Stimulated activated CD4-positive, alpha-beta T cell treated with anti-CD3 and anti-CD28 coated beads, TNF-alpha, amount 100 ng/mL, for 48 hours (primary cell): ENCODE measurements at regions not wholly inside any gene's neighbourhood (a gene's known extent, or its start where the extent isn't known, plus 50 kb on each side); places are given as distances from the start of the nearest gene placed in this dataset.

Source experiments
- DNase-seq, 3 donors: peaks; one replicate each; pipeline ENCODE4 v3.0.0-alpha.2; 2020; ENCODE audit warnings: low read depth in 3 of 3

DNA sequence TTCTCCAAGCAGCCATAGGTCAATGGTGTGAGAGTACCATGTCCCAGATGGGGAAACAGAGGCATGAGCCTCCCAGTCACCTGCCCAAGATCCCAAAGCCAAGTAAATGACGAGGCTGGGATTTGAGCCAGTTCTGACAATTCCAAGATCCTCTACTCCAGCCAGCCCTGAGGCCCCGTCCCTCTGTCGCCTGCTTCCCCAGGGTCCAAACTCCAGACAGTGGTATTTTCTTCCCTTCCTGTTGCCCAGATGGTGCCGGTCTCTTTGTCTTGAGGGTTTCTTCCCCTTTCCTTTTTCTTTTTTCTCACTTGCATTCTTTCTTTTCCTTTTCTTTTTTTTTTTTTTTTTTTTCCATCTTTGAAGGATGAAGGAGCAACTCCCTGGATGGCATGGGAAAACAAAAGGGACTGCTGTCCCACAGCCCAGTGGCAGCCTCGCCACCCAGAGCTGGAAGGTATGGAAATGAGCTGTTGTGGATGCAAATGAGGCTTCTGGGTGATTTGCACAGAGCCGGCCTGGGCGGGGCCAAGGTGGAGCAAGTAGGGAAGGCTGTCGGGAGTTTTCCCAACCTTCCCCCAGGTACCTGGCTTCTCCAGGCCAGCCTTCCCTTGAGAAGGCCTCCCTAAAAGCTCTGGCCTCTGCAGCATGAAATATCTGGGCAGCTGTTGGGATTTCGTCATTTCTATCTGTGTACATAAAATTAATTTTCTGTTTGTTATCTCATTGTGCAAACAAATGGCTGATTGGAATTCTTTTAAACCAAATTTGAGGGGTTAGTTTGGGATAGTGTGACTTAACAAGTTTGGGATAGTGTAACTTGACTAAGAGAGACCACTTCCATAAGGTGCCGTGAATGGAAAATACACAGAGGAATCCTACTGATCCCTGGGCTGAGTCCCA is 146.8 kb downstream of the MN1 start:
- no peak for DNase-seq

DNA sequence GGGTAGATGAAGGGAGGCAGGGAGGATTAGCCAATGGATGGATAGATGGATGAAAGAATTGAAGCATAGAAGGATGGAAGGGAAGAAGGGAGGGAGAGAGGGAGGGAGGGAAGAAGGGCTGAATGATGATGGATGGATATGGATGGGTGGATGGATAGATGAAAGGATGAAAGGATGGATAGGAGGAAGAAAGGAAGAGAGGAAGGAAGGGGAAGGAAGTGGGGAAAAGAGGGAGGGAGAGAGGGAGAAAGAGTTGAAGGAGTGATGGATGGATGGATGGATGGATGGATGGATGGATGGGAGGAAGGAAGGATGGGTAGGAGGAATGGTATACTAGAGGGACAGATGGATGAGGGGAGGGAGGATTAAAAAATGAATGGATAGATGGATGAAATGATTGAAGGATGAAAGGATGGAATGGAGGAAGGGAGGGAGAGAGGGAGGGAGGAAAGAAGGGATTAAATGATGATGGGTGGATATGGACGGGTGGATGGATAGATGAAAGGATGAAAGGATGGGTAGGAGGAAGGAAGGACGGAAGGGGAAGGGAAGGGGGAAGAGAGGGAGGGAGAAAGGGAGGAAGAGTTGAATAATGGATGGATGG is 145.9 kb downstream of the MN1 start:
- DNase-seq, result no peak

DNA sequence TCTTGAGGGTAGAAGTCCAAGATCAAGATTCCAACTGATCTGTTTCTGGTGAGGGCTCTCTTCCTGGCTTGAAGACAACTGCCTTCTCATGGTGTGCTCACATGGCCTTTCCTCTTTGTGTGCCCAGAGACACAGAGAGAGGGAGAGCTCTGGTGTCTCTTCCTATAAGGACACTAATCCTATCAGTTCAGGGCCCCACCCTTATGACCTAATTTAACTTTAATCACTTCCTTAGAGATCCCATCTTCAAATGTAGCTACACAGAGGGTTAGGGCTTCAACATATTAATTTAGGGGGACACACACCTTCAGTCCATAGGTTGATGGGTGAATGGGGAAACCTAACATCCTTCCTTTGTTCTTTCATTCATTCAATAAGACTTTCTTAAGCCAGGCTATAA is 144.6 kb downstream of the MN1 start:
- no peak for DNase-seq

DNA sequence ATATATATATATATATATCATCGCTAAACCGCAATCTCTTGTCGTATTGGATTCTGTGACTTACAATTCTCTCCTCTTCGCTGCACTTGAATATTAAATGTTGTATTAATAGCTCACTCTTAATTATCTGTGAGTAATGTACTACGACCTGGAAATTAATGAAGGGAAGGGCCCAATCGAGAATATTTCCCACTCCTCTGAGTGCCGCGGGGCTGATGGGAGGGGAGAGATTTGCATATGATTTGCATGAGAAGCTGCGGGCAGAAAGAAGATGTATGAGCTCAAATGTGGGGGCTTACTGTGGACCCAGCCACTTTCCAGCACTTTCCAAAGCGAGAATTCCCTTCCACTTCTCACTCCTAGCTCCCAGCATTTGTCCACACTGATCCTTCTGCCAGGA is 141.2 kb downstream of the MN1 start:
- DNase-seq, result no peak

DNA sequence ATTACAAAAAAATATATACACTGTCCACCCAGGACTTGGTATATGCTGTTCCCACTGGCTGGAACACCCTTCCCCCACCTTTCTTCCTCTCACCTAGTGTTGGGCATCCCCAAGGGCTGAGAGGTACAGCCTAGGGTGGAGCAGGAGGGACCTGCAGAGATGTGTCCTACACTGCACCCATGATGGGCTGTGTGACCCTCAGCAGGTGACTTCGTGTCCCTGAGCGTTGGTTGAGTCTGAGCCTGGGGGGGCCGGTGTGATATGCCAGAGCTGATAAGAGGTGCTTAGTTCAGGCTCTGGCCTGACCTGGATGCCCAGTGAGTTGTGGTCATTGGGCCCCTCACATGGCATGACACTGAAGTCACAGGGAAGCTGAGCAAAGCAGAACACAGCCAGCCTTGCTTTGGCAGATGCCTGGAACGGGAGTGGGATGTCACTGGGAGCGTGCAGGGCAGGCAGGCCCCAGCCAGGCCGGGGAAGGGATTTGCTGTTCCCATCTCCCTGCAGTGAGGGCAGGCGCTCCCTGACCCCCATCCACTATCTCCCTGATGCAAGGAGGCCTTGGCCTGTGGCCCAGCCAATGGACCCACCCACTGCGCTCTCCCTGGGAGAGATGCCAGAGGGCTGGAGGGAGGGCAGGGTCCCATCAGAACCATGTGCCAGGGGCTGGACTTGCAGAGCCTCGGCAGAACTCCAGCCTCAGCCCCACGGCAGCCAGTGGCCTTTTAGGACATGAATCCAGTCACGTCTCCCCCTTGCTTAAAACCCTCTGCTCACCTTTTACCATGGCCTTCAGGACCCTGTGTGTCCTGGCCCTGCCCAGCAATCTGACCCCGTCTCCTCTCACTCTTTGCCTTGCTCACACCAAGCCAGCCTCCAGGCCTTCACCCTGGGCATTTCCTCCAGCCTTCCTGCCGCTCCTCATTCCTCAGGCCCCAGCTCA is 138.9 kb downstream of the MN1 start:
- no peak for DNase-seq

DNA sequence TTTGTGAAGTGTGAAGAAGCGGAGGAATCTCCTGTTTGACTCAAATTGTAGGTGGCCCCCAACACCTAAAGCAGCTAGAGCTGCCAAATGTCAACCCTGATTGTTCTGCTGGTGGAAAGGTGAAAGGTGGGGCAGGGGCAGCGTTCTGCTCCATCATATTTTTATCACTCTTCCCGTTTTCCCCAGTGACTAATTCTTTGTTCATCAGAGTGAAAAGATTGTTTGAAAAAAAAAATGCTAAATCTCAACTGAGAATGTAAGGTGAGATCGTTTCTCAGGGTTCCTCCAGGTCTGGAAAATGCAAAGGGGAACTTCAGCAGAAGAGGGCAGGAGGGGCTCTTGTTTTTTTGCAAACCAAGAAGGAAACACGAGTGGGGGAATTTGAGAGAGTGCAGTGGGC is 137.7 kb downstream of the MN1 start:
- no peak for DNase-seq

DNA sequence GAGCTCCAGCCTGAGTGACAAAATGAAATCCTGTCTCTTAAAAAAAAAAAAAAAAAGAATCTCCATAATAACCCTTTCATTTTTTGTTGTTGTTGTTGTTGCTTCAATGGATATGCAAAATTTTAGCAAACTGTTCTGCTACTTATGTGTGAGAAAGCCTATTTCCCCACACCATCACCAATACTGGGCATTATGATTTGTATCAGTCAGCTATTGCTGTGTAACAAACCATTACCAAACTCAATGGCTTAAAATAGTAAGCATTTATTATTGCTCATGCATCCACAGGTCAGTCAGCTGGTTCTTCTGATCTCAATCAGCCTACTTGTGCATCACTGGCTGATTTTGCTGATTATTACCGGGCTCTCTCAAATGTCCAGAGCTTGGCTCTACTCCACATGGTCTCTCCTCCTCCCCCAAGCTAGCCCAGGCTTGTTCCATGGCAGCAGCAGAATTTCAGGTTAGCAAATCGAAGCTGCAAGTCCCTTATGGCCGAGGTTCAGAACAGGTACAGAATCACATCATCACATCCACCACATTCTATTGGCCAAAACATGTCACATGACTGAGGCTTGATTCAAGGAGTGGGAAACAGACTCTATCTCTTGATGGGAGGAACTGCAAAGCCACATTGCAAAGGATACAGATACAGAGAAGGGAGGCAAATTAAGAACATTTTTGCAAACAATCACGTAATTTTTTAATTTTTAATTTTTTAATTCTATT is 135.1 kb downstream of the MN1 start:
- no peak for DNase-seq

DNA sequence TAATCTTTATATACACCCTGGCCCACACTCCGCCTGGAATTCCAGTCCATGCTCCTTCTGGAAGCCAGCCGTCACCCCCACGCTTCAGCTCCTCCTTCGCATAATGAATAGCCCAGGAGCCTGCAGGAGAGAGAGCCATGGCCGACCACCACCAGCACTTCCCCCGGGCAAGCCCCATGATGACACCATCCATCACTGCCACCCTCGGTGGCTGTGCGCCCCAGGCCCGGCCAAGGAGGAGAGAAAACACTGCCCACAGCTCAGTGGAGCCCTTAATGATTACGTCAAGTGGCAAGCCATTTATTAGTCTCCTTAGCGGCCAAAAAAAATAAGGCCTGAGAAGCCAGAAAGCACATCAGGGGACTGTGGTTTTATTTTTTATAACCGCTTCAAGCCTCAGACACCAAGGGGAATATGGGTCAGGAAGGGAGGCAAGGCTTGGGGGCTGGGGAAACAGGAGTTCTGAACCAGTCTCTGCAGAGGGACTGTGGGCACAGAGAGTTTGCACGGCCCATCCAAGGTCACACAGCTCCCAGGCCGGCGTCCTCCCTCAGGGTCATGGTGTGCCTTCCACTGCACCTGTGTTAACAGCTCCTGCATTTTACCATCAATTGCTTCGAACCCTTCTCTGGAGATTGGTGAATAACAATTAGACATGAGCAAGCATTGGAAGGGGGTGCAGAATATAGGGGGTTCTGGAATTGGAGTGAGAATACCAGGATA is 134.3 kb downstream of the MN1 start:
- no peak for DNase-seq

DNA sequence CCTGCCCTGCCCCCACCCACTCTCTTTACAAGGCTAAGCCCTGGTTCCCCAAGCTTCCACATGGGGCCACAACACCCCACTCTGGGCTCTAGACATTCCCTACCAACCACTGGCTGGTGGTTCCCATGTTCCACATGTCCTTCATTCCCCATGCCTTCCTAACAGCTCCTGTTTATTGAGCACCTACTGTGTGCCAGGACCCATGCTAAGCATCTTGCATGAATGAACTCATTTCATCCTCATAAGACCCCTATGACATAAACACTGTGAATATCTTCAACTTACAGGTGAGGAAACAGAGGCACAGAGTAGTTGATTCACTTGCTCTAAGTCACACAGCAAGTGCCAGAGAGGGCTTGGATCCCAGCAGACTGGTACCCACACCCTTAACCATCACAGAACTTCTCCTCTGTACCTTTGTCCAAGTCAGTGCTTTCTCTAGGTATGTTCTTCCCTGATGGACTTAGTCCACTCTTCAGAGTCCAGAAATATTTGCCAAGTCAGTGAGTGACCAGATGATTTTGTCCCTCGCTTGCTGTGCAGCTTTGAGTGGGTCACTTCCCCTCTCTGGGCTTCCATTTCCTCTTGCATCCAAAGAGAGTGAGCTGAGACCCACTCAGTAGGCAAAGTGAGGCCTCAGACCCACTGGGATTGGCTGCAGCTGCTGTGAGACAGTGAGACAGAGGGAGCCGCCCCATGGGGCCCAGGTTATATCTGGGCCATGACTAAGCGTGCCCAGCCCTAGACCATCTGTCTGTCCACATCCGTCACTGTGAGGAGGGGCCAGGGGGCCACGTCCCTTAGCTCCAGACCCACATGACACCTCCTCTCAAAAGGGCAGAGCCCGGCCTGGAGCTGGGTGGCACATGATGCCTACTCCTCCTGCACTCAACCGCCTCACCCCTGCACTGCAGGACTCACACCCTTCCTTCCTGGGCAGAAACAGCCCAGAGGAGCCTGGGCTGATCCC is 132.4 kb downstream of the MN1 start:
- DNase-seq, result no peak

DNA sequence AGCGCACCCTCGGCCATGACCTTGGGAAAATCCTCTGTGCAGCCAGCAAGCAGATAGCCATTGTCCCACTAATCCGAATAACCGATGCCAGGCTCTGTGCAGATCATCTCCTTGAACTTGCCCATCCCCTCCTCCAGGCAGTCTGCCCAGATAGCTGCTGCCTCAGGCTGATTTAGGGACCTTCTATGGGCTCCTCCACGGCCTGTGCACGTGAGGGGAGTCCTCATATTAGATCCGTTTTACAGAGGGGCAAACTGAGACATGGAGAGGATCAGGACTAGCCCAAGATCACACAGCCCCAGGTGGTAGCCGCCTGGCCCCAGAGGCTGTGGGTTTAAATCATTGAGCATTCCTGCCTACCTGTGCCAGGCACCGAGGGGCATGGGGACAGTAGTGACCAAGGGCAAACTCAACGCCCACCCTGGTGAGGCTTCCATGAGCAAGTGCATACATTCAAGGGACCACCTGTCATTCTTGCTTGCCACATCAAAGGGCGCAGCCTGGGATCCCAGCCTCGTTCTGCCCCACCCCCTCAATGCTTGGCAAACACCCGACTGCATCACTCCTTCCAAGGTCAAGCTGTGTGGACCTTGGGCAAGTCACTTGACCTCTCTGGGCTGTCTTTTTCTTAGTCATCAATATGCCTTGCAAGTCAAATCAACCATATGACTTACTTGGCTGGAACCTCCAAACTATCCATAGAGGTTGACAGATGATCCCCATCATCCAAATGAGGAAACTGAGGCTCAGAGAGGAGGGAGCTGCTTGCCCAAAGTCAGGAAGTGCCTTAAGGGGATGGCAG is 131.6 kb downstream of the MN1 start:
- no peak for DNase-seq

DNA sequence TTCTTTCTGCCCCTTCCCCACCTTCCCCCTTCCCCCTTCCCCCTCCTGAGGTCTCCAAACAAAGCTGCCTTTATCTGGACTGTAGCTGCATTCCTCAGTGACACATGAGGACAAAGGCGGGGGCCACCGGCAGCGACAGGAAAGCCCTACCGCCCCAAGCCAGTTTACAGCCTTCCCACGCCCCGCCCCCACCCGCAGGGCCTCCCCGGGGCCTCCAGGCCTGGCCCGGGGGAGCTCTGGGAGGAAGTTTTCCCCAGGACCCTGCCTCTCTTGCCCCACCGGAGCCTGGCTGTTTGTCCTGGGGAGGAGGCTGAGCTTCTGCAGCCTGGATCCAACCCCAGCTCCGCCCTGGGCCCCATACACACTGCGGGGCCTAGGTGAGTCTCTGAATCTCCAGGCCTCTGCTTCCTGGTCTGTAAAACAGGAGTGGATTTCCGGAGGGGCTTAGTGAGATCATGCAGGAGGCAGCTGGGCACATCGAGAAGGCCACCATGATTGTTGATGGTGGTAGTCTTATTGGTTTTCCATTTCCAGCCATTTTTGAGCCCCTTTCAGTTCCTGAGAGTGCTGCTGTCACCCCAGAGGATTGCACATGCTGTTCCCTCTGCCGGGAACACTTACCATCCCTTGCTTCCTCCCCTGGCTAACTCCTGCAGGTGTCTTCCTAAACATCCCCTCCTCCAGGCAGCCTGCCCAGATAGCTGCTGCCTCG is 130.7 kb downstream of the MN1 start:
- DNase-seq, result no peak

DNA sequence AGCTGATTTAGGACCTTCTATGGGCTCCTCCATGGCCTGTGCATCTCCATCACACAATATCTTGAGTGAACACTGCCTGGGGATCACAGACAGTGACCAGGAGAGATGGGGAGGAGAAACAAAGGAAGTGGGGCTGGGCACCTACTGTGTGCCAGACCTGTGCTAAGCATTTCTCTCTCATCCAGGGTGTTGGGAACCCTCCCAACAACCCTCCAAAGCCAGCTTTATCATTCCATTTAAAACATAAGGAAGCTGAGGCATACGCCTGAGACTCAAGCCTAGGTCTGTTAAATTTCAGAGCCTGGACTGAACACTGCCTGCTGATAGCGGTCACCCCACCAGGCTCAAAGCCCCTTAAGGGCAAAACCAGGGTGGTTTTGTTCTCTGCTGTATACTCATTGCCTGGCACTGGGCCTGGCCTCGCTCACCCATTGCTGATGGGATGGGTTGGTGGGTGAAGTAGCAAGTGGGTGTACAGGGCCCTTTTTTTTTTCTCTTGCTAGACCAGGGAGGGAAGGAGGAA is 130.1 kb downstream of the MN1 start:
- DNase-seq, result no peak

DNA sequence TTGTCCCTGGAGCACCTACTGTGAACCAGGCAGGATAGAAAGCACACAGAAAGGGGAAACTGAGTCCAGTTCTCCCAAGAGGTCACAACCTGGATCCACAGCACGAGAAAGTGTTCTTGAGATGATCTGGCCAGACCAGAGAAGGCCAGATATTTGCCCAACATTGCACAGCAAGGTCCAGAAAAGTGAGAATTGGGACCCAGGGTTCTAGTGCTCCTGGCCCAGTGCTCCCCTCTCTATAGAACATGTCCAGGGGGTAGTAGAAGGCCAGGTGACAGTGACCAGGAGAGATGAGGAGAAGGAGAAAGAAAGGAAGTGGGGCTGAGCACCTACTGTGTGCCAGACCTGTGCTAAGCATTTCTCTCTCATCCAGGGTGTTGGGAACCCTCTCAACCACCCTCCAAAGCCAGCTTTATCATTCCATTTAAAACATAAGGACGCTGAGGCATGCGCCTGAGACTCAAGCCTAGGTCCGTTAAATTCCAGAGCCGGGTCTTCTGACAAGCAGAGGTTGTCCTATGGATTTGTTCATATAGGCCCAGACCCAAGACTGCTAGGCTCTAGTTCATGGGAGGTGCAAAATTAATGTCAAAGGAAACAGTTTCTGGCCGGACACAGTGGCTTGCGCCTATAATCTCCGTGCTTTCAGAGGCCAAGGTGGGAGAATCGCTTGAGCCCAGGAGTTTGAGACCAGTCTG is 128.7 kb downstream of the MN1 start:
- no peak for DNase-seq

DNA sequence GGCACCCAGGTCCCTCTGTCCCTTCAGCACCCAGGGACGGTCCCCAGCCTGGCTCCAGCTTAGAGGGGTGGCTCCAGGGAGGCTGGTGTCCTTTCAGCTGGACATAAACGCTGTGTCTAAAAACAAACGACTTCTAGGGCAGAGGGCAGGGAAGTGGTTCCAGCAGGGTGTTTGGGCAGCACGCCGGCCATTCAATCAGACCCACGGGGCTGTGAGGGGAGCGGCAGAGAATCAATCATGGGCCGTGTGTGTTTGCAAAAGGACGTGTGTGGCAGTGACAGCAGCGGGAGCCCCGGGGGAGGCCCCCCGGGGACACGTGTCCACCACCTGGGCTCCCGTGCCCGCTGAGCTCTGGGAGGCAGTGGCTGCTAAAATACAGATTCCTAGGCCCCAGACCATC is 127.7 kb downstream of the MN1 start:
- no peak for DNase-seq

DNA sequence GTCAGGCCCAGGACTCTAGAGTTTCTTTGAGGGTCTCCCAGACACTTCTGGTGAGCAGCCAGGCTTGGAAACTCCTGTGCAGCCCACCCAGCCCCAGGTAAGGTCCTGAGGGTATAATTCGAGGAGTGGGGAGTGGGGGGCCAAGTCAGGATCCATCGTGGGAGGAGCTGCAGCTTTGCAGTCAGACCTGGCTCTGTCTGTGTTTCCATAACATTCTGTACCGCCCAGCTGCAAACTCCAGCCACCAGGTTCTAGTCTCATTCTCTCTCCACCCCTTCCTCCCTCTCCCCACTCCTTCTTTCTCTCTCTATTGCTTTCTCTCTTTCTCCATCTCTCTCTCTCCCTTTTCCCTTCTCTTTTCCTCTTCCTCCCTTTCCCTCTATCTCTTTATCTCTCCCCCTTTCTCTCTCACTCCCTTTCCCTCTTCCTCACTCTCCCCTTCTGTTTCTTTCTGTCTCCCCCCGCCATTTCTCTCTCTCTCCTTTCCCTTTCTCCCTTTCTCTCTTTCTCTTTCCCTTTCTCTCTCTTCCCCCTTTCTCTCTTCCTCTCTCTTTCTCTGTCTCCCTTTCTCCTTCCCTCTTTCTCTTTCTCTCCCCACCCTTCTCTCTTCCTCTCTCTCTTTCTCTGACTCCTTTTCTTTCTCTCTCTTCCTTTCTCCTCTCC is 127.2 kb downstream of the MN1 start:
- no peak for DNase-seq

DNA sequence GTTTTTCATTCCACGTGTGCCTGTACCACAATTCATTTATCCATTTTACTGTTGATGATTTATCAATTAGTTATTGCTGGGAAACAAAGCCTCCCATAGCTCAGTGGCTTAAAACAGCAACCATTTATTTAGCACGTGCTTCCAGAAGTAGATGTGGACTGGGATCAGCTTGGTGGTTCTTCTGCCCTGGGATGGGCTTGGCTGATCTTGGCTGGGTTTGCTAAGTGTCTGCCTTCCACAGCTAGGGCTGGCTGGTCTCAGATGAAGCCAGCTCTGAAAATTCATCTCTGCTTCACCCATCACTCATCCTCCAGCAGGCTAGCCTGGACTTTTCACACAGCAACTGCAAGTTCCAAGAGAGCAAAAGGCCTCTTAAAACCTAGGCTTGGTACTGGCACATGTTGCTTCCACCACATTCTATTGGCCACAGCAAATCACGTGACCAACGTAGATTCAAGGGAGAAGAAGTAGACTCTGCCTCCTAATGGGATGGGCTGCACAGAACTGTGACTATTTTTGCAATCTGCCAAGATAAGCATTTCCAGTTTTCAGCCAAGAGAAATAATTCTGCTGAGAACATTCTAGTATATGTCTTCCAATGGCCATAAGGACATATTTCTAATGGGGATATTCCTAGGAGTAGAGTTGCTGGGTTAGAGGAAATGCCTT is 124.9 kb downstream of the MN1 start:
- no peak for DNase-seq
